ENCODE measurements at regions not wholly inside any gene's neighbourhood (a gene's known extent, or its start where the extent isn't known, plus 50 kb on each side); places are given as distances from the start of the nearest gene placed in this dataset.

DNA sequence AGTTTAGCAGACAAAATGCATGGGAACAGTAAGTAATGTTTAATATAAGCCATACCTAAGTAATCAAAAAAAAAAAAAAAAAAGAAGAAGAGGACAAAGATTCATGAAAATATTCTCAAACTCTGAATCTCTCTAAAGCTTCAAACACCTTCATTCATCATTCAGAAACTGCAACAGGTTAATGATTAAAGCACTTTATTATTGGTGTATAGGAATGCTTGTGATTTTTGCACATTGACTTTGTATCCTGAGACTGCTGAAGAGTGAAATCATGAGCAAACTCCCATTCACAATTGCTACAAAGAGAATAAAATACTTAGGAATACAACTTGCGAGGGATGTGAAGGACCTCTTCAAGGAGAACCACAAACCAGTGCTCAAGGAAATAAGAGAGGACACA, 278.4 kb upstream of the DCN start:
- TF ChIP-seq, protein P1, sequence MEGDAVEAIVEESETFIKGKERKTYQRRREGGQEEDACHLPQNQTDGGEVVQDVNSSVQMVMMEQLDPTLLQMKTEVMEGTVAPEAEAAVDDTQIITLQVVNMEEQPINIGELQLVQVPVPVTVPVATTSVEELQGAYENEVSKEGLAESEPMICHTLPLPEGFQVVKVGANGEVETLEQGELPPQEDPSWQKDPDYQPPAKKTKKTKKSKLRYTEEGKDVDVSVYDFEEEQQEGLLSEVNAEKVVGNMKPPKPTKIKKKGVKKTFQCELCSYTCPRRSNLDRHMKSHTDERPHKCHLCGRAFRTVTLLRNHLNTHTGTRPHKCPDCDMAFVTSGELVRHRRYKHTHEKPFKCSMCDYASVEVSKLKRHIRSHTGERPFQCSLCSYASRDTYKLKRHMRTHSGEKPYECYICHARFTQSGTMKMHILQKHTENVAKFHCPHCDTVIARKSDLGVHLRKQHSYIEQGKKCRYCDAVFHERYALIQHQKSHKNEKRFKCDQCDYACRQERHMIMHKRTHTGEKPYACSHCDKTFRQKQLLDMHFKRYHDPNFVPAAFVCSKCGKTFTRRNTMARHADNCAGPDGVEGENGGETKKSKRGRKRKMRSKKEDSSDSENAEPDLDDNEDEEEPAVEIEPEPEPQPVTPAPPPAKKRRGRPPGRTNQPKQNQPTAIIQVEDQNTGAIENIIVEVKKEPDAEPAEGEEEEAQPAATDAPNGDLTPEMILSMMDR (IDR thresholded peaks at IDR 0.05): no peak
- TF ChIP-seq POLR2A (IDR thresholded peaks at IDR 0.05) (no peak), POLR2AphosphoS5 (IDR thresholded peaks at IDR 0.05) (no peak)
